ENCODE measurements at regions not wholly inside any gene's neighbourhood (a gene's known extent, or its start where the extent isn't known, plus 50 kb on each side); places are given as distances from the start of the nearest gene placed in this dataset.
"Not testable (repeated sequence)": the region's sequence is repeated elsewhere in the genome, so short reads cannot be mapped to it uniquely, and the experiment has no call there.

DNA sequence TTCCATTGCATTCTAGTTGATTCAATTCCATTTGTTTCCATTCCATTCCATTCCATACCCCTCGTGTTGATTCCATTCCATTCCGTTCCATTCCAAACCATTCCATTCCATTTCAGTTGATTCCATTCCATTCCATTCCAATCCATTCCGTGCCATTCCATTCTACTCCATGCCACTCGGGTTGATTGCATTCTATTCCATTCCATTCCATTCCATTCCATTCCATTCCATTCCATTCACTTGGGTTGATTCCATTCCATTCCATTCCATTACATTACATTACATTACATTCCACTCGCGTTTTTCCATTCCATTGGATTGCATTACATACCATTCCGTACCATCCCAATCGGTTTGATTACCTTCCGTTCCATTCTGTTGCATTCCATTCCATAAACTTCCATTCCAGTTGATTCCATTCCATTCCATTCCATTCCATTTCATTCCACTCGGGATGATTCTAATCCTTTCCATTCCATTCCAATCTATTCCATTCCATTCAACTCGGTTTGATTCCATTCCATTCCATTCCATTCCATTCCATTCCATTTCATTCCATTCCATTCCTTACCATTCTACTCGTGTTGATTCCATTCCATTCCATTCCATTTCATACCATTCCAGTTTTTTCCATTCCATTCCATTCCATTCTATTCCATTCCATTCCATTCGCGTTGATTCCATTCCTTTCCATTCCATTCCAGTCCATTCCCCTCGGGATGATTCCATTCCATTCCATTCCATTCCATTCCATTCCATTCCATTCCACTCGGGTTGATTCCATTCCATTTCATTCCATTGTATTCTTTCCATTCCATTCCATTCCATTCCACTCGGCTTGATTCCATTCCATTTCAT lies 1140.4 kb downstream of the RPIA start:
- FAIRE-seq = no peak

DNA sequence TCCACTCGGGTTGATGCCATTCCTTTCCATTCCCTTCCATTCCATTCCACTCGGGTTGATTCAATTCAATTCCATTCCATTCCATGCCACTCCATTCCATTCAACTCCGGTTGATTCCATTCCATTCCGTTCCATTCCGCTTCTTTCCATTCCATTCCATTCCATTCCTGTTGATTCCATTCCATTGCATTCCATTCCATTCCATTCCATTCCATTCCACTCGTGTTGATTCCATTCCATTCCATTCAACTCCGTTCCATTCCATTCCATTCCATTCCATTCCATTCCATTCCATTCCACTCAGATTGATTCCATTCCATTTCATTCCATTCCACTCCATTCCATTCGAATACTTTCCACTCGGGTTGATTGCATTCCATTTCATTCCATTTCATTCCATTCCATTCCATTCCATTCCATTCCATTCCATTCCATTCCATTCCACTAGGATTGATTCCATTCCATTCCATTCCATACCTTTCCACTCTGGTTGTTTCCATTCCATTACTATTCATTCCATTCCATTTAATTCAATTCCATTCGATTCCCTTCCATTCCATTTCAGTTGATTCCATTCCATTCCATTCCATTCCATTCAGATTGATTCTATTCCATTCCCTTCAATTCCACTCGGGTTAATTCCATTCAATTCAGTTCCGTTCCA lies 1141.8 kb downstream of the RPIA start:
- FAIRE-seq = no peak

More for the DNA sequence above, 1140.4 kb downstream of the RPIA start:
- no peak for DNase-seq (ENCODE audit: low spot score in 2 of 2)

GRCh38 chr2:89833780-89834117 lies 1142.3 kb downstream of the RPIA start:
- DNase-seq (ENCODE audit: low spot score in 2 of 2) (no peak), FAIRE-seq (no peak)

More for the DNA sequence above, 1141.8 kb downstream of the RPIA start:
- DNase-seq (ENCODE audit: low spot score in 2 of 2) = no peak

- no peak for FAIRE-seq
- no peak for DNase-seq (ENCODE audit: low spot score in 2 of 2)
Observed at GRCh38 chr2:89834306-89834705, 1142.8 kb downstream of the RPIA start.

- not testable (repeated sequence) for DNase-seq (ENCODE audit: low spot score in 2 of 2); FAIRE-seq
Observed at GRCh38 chr2:89836326-89836725, 1144.9 kb downstream of the RPIA start.

DNA sequence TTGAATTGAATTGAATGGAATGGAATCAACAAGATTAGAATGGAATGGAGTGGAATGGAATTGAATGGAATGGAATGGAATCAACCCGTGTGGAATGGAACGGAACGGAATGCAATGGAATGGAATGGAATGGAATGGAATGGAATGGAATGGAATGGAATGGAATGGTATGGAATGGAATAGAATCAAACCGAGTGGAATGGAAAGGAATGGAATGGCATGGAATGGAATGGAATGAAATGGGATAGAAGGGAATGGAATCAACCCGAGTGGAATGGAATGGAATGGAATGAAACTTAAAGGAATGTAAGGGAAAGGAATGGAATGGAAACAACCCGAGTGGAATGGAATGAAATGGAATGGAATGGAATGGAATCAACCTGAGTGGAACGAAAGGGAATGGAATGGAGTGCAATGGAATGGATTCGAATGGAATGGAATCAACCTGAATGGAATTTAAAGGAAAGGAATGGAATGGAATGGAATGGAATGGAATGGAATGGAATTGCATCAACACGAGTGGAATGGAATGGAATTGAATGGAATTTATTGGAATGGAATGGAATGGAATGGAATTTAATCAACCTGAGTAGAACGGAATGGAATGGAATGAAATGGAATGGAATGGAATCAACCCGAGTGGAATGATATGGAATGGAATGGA lies 1146.6 kb downstream of the RPIA start:
- DNase-seq (ENCODE audit: low spot score in 2 of 2) = no peak
- no peak for FAIRE-seq

GRCh38 chr2:89840175-89840574 lies 1148.7 kb downstream of the RPIA start:
- not testable (repeated sequence) for FAIRE-seq; DNase-seq (ENCODE audit: low spot score in 2 of 2)

GRCh38 chr2:89840781-89841475 lies 1149.5 kb downstream of the RPIA start:
- FAIRE-seq; DNase-seq (ENCODE audit: low spot score in 2 of 2): not testable (repeated sequence)

DNA sequence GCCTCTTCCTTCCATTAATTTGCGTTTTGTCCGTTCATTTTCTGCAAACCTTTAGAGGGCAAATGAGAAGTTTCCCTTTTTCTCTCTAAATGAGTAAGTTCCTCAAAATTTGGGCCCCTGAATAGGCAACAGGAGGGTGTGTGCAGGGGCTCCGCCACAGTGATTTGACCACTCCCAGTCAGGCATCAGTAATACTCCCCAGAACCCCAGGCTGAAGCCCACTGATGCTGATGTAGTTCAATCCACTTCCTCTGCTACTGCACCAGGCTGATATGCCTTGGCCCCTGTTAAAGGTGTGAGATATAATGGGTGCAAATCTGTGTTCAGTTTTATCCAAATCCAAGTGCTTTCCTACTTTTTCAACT lies 1150.0 kb downstream of the RPIA start:
- no peak for FAIRE-seq

DNA sequence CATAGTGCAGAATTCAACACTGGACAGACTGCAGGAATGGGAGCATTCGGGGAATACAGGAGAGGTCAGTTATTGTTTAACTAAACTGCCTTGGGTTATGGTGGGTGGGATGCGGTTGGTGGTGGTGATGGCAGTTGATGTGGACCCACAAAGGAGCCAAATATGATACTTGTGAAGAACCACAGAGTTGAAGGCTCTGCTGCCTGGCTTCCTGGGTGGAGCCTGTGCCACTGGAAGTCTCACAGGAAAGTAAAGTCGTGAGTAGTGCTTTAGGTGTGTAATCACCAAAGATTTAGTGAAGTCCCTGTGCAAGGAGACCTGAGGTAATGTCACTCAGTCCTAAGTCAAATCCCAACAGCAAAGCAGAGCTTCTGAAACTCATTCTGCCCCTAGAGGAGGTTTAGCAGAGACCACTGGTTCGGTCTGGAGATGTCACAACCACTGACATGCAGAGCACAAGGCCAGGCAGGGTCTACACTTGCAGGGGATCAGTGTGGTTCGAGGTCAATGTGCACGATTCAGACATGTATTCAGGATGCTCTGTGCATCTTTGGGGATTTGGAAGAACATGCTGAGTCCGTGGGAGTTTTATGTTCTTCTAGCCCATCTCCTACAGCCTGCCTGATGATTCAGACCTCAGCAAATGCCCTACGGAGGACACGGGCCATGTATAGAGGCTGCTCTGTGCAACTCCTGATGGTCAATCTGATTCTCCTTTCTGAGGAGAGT lies 1150.9 kb downstream of the RPIA start:
- no peak for FAIRE-seq
- no peak for DNase-seq (ENCODE audit: low spot score in 2 of 2)

More for the DNA sequence above, 1150.0 kb downstream of the RPIA start:
- no peak for DNase-seq (ENCODE audit: low spot score in 2 of 2)

- FAIRE-seq = no peak
- DNase-seq (ENCODE audit: low spot score in 2 of 2) = no peak
Observed at GRCh38 chr2:89844221-89844943, 1152.9 kb downstream of the RPIA start.

- FAIRE-seq = no peak
Observed at GRCh38 chr2:89845532-89845931, 1154.1 kb downstream of the RPIA start.

DNA sequence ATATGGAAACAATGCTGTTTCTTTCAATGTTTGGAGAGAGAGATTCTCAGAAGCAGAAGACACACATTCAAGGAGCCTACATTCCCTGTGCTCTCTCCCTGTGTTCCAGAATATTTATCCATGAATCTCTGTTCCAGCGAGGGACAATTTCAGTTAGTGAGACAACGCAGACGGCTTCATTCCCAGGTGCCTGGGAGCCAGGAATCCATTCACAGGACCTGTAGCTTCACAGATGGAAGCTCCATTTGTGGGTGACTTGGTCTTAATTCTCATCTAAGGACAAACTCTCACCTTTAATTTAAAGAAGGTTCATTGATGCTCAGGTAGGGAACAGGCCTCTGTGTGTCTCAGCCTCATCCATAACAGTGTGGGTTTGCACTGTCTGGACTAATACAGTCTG lies 1156.6 kb downstream of the RPIA start:
- no peak for FAIRE-seq
- no peak for DNase-seq (ENCODE audit: low spot score in 2 of 2)

More at GRCh38 chr2:89845532-89845931, 1154.1 kb downstream of the RPIA start:
- no peak for DNase-seq (ENCODE audit: low spot score in 2 of 2)

GRCh38 chr2:89848763-89849368 lies 1157.4 kb downstream of the RPIA start:
- FAIRE-seq = no peak
- no peak for DNase-seq (ENCODE audit: low spot score in 2 of 2)

DNA sequence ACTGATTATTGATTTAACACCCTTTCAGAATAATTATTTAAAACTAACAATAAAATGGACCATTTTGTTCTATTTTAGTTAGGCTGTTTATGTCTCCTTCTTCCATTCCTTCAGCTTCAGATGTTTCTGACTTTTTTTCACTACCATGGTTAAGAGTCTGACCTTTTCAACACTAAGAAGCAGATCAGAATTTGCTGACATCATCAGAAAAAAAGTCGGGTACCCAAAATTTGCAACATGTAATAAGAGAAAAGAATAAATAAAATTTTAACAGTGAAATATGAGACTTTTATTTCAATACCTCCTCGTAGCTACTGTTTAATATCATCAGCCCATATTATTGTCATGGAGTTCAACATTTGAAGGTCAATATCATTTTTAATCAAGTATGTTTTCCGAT lies 1158.3 kb downstream of the RPIA start:
- DNase-seq (ENCODE audit: low spot score in 2 of 2) (no peak), FAIRE-seq (no peak)

- no peak for FAIRE-seq
Observed at GRCh38 chr2:89850481-89850880, 1159.0 kb downstream of the RPIA start.

DNA sequence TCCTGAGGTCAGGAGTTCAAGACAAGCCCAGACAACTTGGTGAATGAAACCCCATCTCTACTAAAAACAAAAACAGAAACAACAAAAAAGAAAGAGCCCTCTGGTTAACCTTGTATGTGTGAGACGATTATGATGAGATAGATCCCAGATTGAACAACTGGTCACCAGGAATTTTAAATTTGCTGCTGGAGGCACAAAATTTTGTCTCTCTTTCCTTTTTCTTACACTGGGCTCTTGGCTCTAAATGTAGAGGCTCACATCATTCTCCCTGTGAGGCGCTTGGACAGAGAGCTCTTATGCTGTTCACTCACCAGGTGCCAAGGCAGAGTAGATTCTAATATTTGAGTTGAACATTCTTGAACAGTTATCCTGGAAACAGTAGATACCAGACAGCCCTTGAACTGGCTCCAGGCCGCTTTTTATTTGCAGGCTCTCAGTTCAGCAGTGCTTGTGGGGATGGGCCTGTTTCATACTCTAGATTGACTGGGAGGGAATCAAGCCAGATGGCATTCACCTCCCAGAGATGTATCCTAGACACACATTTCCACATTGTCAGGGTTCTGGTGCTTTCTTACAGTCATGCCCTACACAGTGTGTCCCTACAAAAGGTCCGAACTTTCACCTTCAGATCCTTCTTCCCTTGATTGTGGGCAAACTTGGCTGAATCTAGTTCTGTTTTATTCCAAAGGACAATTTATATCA lies 1159.6 kb downstream of the RPIA start:
- FAIRE-seq (no peak), DNase-seq (ENCODE audit: low spot score in 2 of 2) (no peak)

More at GRCh38 chr2:89850481-89850880, 1159.0 kb downstream of the RPIA start:
- no peak for DNase-seq (ENCODE audit: low spot score in 2 of 2)

DNA sequence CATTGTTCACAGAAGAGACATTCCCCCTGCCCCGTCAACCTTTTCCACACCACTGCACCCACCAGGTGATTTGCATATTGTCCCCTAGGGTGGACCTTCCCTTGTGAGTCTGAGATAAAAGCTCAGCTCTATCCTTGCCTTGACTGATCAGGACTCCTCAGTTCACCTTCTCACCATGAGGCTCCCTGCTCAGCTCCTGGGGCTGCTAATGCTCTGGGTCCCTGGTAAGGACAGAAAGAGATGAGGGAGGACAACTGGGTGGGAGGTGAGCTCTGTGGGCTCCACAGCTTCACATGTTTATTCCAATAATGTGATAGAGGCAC lies 1160.1 kb downstream of the RPIA start:
- FAIRE-seq = no peak
- DNase-seq (ENCODE audit: low spot score in 2 of 2) = no peak
